Hepatocyte (in vitro differentiated cells): ENCODE measurements at regions not wholly inside any gene's neighbourhood (a gene's known extent, or its start where the extent isn't known, plus 50 kb on each side); places are given as distances from the start of the nearest gene placed in this dataset.
A peak's percentile ranks its signal among the peaks of the same experiment; 100 is the strongest.

Experiments
- DNase-seq: peaks from one replicate; pipeline ENCODE4 v3.0.0-alpha.2; 2016; ENCODE audit warnings: low spot score
- H2AFZ ChIP-seq: fragments of 200-600 bp; sonication (generic); 2 replicates; pipeline ENCODE4 v1.6.0; 2016; ENCODE audit warnings: antibody characterized with exemption, mild to moderate bottlenecking
- H3K27ac ChIP-seq: fragments of 200-600 bp; sonication (generic); 2 replicates; pipeline ENCODE4 v1.5.1; 2016; ENCODE audit warnings: mild to moderate bottlenecking
- H3K27me3 ChIP-seq: fragments of 200-600 bp; sonication (generic); 2 replicates; pipeline ENCODE4 v1.6.1; 2016
- H3K36me3 ChIP-seq: fragments of 200-600 bp; sonication (generic); replicated peaks from 2 replicates; pipeline ENCODE4 v1.5.1; 2016; ENCODE audit warnings: low read depth; ENCODE audit not compliant: insufficient read depth
- H3K4me1 ChIP-seq: fragments of 200-600 bp; sonication (generic); 2 replicates; pipeline ENCODE4 v1.5.1; 2016; ENCODE audit warnings: mild to moderate bottlenecking, moderate library complexity; ENCODE audit not compliant: insufficient read depth
- H3K4me2 ChIP-seq: fragments of 200-600 bp; sonication (generic); 2 replicates; pipeline ENCODE4 v1.6.0; 2016
- H3K4me3 ChIP-seq: fragments of 200-600 bp; sonication (generic); 2 replicates; pipeline ENCODE4 v1.5.1; 2016; ENCODE audit warnings: mild to moderate bottlenecking
- H3K79me2 ChIP-seq: fragments of 200-600 bp; sonication (generic); 2 replicates; pipeline ENCODE4 v1.6.0; 2017; ENCODE audit warnings: mild to moderate bottlenecking
- H3K9me2 ChIP-seq: fragments of 200-600 bp; sonication (generic); replicated peaks from 2 replicates; pipeline ENCODE4 v1.6.0; 2017; ENCODE audit warnings: mild to moderate bottlenecking; ENCODE audit not compliant: insufficient read depth
- H3K9me3 ChIP-seq: fragments of 200-600 bp; sonication (generic); 2 replicates; pipeline ENCODE4 v1.5.1; 2016; ENCODE audit warnings: low read depth, mild to moderate bottlenecking
- H4K20me1 ChIP-seq: fragments of 200-600 bp; sonication (generic); 2 replicates; pipeline ENCODE4 v1.6.0; 2016; ENCODE audit warnings: mild to moderate bottlenecking; ENCODE audit not compliant: insufficient read depth, poor library complexity, severe bottlenecking
- EZH2 ChIP-seq: fragments of 200-600 bp; sonication (generic); IDR thresholded peaks from 2 replicates; pipeline ENCODE4 v1.6.1; 2016; ENCODE audit warnings: antibody characterized with exemption, mild to moderate bottlenecking, borderline replicate concordance
- EZH2phosphoT487 ChIP-seq: fragments of 200-600 bp; sonication (generic); IDR thresholded peaks from one replicate; pipeline ENCODE4 v1.6.1; 2018; ENCODE audit warnings: antibody characterized with exemption, mild to moderate bottlenecking, low read depth, moderate library complexity; ENCODE audit not compliant: unreplicated experiment, severe bottlenecking
- WGBS: methylation state at CpG from one replicate; pipeline ENCODE4 v1.1.6; 2016; ENCODE audit warnings: low lambda C conversion rate; ENCODE audit errors: missing lambda C conversion rate; 5-methylcytosine and 5-hydroxymethylcytosine counted together
- TF ChIP-seq, protein P1 (sequence below): fragments of 200-600 bp; sonication (generic); IDR thresholded peaks from 2 replicates; pipeline ENCODE4 v1.5.1; 2016; ENCODE audit warnings: antibody characterized with exemption, mild to moderate bottlenecking; ENCODE audit not compliant: poor library complexity

DNA sequence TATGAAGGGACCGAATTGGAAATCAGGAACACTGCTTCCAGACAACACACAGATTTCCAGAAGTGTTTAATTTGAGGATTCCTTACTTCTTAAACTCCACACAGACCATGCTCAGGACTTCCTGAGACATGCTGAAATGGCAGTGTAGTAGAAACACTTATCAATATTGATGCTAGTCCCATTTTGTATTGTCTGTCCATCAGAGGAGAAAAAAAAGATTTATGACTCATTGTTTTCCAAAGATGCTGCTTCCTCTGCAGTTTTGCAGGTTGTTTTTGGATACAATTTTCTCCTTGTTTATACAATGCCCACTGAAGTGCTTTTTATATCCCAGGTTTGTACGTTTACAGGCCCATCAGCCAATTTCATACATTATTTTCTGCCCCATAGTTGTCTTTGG is 68.3 kb upstream of the TANC2 start:
- no peaks in the 10 kb centered on the region for H3K9me3 ChIP-seq
- no peaks in the 10 kb centered on the region for H3K27me3 ChIP-seq
- no peaks in the 10 kb centered on the region for H3K36me3 ChIP-seq
- no peaks in the 10 kb centered on the region for H3K79me2 ChIP-seq
- H4K20me1 ChIP-seq = no peaks in the 10 kb centered on the region
- peak overlapping the region; percentile 57 for H3K4me2 ChIP-seq
- H2AFZ ChIP-seq = no peak overlapping the region
- H3K27ac ChIP-seq = peak overlapping the region; percentile 44
- no peak overlapping the region for H3K4me3 ChIP-seq
- no peak for TF ChIP-seq EZH2phosphoT487
- TF ChIP-seq, protein P1, sequence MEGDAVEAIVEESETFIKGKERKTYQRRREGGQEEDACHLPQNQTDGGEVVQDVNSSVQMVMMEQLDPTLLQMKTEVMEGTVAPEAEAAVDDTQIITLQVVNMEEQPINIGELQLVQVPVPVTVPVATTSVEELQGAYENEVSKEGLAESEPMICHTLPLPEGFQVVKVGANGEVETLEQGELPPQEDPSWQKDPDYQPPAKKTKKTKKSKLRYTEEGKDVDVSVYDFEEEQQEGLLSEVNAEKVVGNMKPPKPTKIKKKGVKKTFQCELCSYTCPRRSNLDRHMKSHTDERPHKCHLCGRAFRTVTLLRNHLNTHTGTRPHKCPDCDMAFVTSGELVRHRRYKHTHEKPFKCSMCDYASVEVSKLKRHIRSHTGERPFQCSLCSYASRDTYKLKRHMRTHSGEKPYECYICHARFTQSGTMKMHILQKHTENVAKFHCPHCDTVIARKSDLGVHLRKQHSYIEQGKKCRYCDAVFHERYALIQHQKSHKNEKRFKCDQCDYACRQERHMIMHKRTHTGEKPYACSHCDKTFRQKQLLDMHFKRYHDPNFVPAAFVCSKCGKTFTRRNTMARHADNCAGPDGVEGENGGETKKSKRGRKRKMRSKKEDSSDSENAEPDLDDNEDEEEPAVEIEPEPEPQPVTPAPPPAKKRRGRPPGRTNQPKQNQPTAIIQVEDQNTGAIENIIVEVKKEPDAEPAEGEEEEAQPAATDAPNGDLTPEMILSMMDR = no peak
- TF ChIP-seq EZH2 = no peak
- H3K4me1 ChIP-seq = peaks cover 4% of the 10 kb centered on the region
- WGBS = 58% methylated on average over 2 of the region's 2 CpGs
- DNase-seq = no peak
- H3K9me2 ChIP-seq = no peaks in the 10 kb centered on the region

DNA sequence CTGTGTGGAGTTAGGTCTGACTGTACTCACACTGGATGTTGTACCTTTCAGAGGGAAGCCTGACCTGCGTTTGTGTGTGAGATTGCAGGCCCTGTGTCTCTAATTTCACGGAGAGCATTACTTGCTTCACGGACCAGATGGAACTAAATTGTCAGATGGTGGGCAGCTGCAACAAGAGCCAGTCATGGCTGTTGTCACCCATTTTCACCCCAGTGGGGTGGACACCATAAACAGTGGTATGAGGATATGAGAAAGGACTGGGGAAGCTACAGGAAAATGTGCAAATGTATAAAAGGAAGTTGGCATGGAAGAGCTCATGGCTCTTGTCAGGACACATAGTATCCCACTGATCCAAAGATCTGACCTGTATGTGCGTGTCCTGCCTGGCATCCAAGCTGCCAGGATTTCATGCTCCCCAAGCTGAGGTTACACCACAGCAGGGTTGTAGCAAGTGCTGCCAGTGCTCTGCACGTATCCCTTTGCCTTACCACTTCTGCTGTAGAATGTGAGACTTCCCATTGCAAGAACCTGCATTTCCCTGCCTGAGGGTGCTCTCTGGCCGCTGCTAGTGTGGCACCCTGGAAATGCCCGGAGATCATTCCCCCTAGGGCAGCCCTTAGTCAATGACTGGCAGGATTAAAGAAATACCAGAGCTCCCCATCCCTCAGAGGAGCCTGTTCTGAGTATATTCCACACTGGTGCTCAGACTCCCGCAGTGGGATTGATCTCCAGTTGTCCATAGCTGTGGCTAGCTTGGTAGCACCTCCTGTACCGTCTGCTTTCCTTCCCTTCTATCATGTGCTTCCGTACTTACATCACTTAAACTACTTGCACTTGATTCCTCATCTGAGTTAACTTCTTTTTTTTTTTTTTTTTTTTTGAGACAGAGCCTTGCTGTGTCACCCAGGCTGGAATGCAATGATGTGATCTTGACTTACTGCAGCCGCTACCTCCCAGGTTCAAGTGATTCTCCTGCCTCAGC is 70.4 kb upstream of the TANC2 start:
- no peaks in the 10 kb centered on the region for H3K9me2 ChIP-seq
- no peak overlapping the region for H2AFZ ChIP-seq
- no peaks in the 10 kb centered on the region for H3K9me3 ChIP-seq
- H3K27me3 ChIP-seq = no peaks in the 10 kb centered on the region
- no peaks in the 10 kb centered on the region for H4K20me1 ChIP-seq
- no peak overlapping the region for H3K4me2 ChIP-seq
- H3K36me3 ChIP-seq = no peaks in the 10 kb centered on the region
- peaks cover 13% of the 10 kb centered on the region for H3K4me1 ChIP-seq
- 82% methylated on average over 11 of the region's 11 CpGs for WGBS
- no peak for TF ChIP-seq EZH2
- TF ChIP-seq, protein P1 = no peak
- no peak for TF ChIP-seq EZH2phosphoT487
- no peaks in the 10 kb centered on the region for H3K79me2 ChIP-seq
- DNase-seq = no peak
- H3K4me3 ChIP-seq = no peak overlapping the region
- H3K27ac ChIP-seq = no peak overlapping the region

DNA sequence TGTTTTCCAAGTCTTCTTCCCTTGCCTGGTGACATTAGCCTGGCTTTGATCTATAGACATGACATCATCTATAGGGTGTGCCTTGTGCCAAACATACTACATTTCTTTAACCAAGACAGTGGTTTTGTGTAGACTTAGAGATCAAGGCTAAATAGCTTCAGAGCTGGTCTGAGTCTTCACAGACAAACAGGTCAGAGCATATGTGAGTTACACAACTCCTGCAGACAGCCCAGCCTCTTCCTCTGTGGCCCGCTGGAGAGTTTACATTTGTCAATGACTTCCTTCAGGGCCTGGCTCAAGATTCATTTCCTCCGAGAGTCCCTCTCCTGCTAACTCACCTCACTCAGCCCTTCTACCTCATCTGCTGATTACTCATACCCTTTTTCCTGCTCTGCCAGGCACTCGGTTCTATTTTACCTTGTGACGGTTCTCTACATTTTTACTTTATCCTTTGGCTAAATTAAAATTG is 73.1 kb upstream of the TANC2 start:
- Histone ChIP-seq H3K36me3 (no peaks in the 10 kb centered on the region), H3K9me3 (no peaks in the 10 kb centered on the region), H2AFZ (no peak overlapping the region), H3K4me2 (peak overlapping the region; percentile 18), H3K27me3 (no peaks in the 10 kb centered on the region), H3K79me2 (no peaks in the 10 kb centered on the region), H3K4me3 (no peak overlapping the region), H3K9me2 (no peaks in the 10 kb centered on the region), H3K27ac (peak overlapping the region; percentile 73), H3K4me1 (peaks cover 13% of the 10 kb centered on the region), H4K20me1 (no peaks in the 10 kb centered on the region)
- no peak for TF ChIP-seq EZH2phosphoT487
- TF ChIP-seq, protein P1 = no peak
- no peak for TF ChIP-seq EZH2
- 22% methylated on average over 4 of the region's 4 CpGs for WGBS
- peak; percentile 72 for DNase-seq
